HG02981 (cell line): ENCODE measurements at regions not wholly inside any gene's neighbourhood (a gene's known extent, or its start where the extent isn't known, plus 50 kb on each side); places are given as distances from the start of the nearest gene placed in this dataset.

Experiments
- ATAC-seq: cut with Tn5 transposase; IDR thresholded peaks from one replicate; pipeline ENCODE4 v1.9.1; 2021; ENCODE audit warnings: mild to moderate bottlenecking, moderate library complexity; ENCODE audit not compliant: unreplicated experiment

GRCh38 chr5:141778683-141779082 is 96.7 kb upstream of the ARAP3 start:
- ATAC-seq = no peak

GRCh38 chr5:141778206-141778605 is 96.2 kb upstream of the ARAP3 start:
- no peak for ATAC-seq

- ATAC-seq = no peak
Measured at GRCh38 chr5:141777711-141778110, 95.7 kb upstream of the ARAP3 start.

- ATAC-seq = no peak
Measured at GRCh38 chr5:141777130-141777529, 95.1 kb upstream of the ARAP3 start.

GRCh38 chr5:141773779-141774562 is 91.9 kb upstream of the ARAP3 start:
- no peak for ATAC-seq

- no peak for ATAC-seq
Measured at GRCh38 chr5:141772281-141772680, 90.3 kb upstream of the ARAP3 start.

- no peak for ATAC-seq
Measured at GRCh38 chr5:141771562-141771961, 89.5 kb upstream of the ARAP3 start.

GRCh38 chr5:141771031-141771430 is 89.0 kb upstream of the ARAP3 start:
- ATAC-seq = no peak

- ATAC-seq = no peak
Measured at GRCh38 chr5:141769671-141770070, 87.6 kb upstream of the ARAP3 start.

GRCh38 chr5:141767671-141768070 is 85.6 kb upstream of the ARAP3 start:
- ATAC-seq = no peak

- ATAC-seq = no peak
Measured at GRCh38 chr5:141765896-141766551, 84.0 kb upstream of the ARAP3 start.

- ATAC-seq = no peak
Measured at GRCh38 chr5:141763541-141763940, 81.5 kb upstream of the ARAP3 start.

GRCh38 chr5:141762790-141763368 is 80.8 kb upstream of the ARAP3 start:
- ATAC-seq = no peak

GRCh38 chr5:141762316-141762715 is 80.3 kb upstream of the ARAP3 start:
- ATAC-seq = no peak

GRCh38 chr5:141760753-141761152 is 78.7 kb upstream of the ARAP3 start:
- ATAC-seq = no peak

GRCh38 chr5:141760193-141760592 is 78.2 kb upstream of the ARAP3 start:
- no peak for ATAC-seq

- no peak for ATAC-seq
Measured at GRCh38 chr5:141758310-141758998, 76.4 kb upstream of the ARAP3 start.

- no peak for ATAC-seq
Measured at GRCh38 chr5:141757402-141757801, 75.4 kb upstream of the ARAP3 start.

GRCh38 chr5:141756196-141756595 is 74.2 kb upstream of the ARAP3 start:
- no peak for ATAC-seq

- no peak for ATAC-seq
Measured at GRCh38 chr5:141753971-141754713, 72.1 kb upstream of the ARAP3 start.
